ENCODE measurements at regions not wholly inside any gene's neighbourhood (a gene's known extent, or its start where the extent isn't known, plus 50 kb on each side); places are given as distances from the start of the nearest gene placed in this dataset.

GRCh38 chr13:31069808-31070534, 91.7 kb downstream of the HSPH1 start:
- no peak overlapping the region for H3K9ac ChIP-seq (ENCODE audit: control insufficient read depth, insufficient read depth, low read length)
- in situ Hi-C loops (cut with MboI) (no loop called here), intact Hi-C loops (cut with micrococcal nuclease; ENCODE audit: unreplicated experiment) (no loop called here)
- ChIA-PET SMC1A (ENCODE audit: uncharacterized antibody, unreplicated experiment) (no interaction called here), POLR2A (interaction anchor here (0.6 kb wide), 1 partner anchor 41 kb away, joined by 3 read pairs; no protein-coding TSS in a partner anchor), CTCF (interaction anchor here (1.2 kb wide), 1 partner anchor 25 kb away, joined by 4 read pairs; no protein-coding TSS in a partner anchor), RAD21 (ENCODE audit: unreplicated experiment) (no interaction called here)
- WGBS (ENCODE audit: insufficient coverage, insufficient replicate concordance, low lambda C conversion rate, missing lambda C conversion rate): 51% methylated on average over 4 of the region's 4 CpGs
- H3K4me1 ChIP-seq (ENCODE audit: control insufficient read depth, insufficient read depth, low read length): peaks cover 22% of the 10 kb centered on the region
- TF ChIP-seq ZZZ3 (IDR thresholded peaks at IDR 0.05; ENCODE audit: control insufficient read depth, insufficient read length, low read depth): no peak
- no peak for TF ChIP-seq MTA3 (IDR thresholded peaks at IDR 0.05; ENCODE audit: borderline replicate concordance, low read length)
- TF ChIP-seq ASH2L (IDR thresholded peaks at IDR 0.05; ENCODE audit: borderline replicate concordance, low read depth): no peak
- no peak for TF ChIP-seq MEF2A (IDR thresholded peaks at IDR 0.05; ENCODE audit: insufficient read depth, low read depth, low read length)
- TF ChIP-seq KLF5 (IDR thresholded peaks at IDR 0.05; ENCODE audit: partially characterized antibody): no peak
- TF ChIP-seq SUPT20H (IDR thresholded peaks at IDR 0.05; ENCODE audit: borderline replicate concordance, control insufficient read depth, low read depth, low read length): no peak
- no peaks in the 10 kb centered on the region for H3K79me2 ChIP-seq (ENCODE audit: control insufficient read depth, insufficient read depth, low read length)
- DNase-seq (ENCODE audit: low read depth, low spot score) (no peak), FAIRE-seq (no peak), ATAC-seq (no peak)
- H3K4me3 ChIP-seq: no peak overlapping the region
- H3K36me3 ChIP-seq (ENCODE audit: control insufficient read depth in 2 of 2, insufficient read depth in 2 of 2, low read length in 1 of 2): no peaks in the 10 kb centered on the region
- no peak overlapping the region for H2AFZ ChIP-seq (ENCODE audit: control insufficient read depth, low read depth, low read length)
- no peaks in the 10 kb centered on the region for H4K20me1 ChIP-seq (ENCODE audit: control insufficient read depth, insufficient read depth)
- BruUV-seq (replicated peaks): no TSS peak
- H3K27me3 ChIP-seq (replicated peaks in 1 of 2; ENCODE audit: control insufficient read depth in 2 of 2, insufficient read depth in 2 of 2, low read length in 1 of 2): no peaks in the 10 kb centered on the region
- H3K9me3 ChIP-seq (replicated peaks; ENCODE audit: control insufficient read depth, insufficient read depth, low read length): no peaks in the 10 kb centered on the region
- H3K27ac ChIP-seq (ENCODE audit: control insufficient read depth, insufficient read depth): no peak overlapping the region
- no peak overlapping the region for H3K4me2 ChIP-seq (ENCODE audit: control insufficient read depth, insufficient read depth)

- 68% methylated on average over 4 of the region's 4 CpGs for WGBS (ENCODE audit: insufficient coverage, insufficient replicate concordance, low lambda C conversion rate, missing lambda C conversion rate)
- peaks cover 5% of the 10 kb centered on the region for H3K4me1 ChIP-seq (ENCODE audit: control insufficient read depth, insufficient read depth, low read length)
- no TSS peak for BruUV-seq (replicated peaks)
- TF ChIP-seq RBBP5 (conservative IDR thresholded peaks at IDR 0.05) (no peak), ZBED1 (IDR thresholded peaks at IDR 0.05; ENCODE audit: borderline replicate concordance) (no peak), TAF1 (IDR thresholded peaks at IDR 0.05; ENCODE audit: borderline replicate concordance, low read depth, low read length) (no peak), ZSCAN29 (IDR thresholded peaks at IDR 0.05) (no peak), ZNF592 (IDR thresholded peaks at IDR 0.05) (no peak), PAX8 (IDR thresholded peaks at IDR 0.05) (no peak), BCL3 (IDR thresholded peaks at IDR 0.05; ENCODE audit: borderline replicate concordance, insufficient read depth, low read depth, low read length, poor library complexity, severe bottlenecking) (no peak)
These were observed 93.6 kb downstream of the HSPH1 start for GRCh38 chr13:31068119-31068423.

More at GRCh38 chr13:31068119-31068423, 93.6 kb downstream of the HSPH1 start:
- ChIA-PET CTCF (no interaction called here), RAD21 (ENCODE audit: unreplicated experiment) (no interaction called here), POLR2A (no interaction called here), SMC1A (ENCODE audit: uncharacterized antibody, unreplicated experiment) (interaction anchor here (0.7 kb wide), 1 partner anchor 47 kb away, joined by 4 read pairs; no protein-coding TSS in a partner anchor)
- no peak overlapping the region for H3K4me2 ChIP-seq (ENCODE audit: control insufficient read depth, insufficient read depth)
- FAIRE-seq (no peak), DNase-seq (ENCODE audit: low read depth, low spot score) (no peak), ATAC-seq (no peak)
- intact Hi-C loops (cut with micrococcal nuclease; ENCODE audit: unreplicated experiment) (no loop called here), in situ Hi-C loops (cut with MboI) (no loop called here)
- no peaks in the 10 kb centered on the region for H4K20me1 ChIP-seq (ENCODE audit: control insufficient read depth, insufficient read depth)
- no peak overlapping the region for H3K4me3 ChIP-seq
- no peaks in the 10 kb centered on the region for H3K27me3 ChIP-seq (replicated peaks in 1 of 2; ENCODE audit: control insufficient read depth in 2 of 2, insufficient read depth in 2 of 2, low read length in 1 of 2)
- H3K9me3 ChIP-seq (replicated peaks; ENCODE audit: control insufficient read depth, insufficient read depth, low read length): peaks cover 3% of the 10 kb centered on the region; the same call in 1 of the 3 replicates
- H3K27ac ChIP-seq (ENCODE audit: control insufficient read depth, insufficient read depth): no peak overlapping the region
- H2AFZ ChIP-seq (ENCODE audit: control insufficient read depth, low read depth, low read length): no peak overlapping the region
- H3K79me2 ChIP-seq (ENCODE audit: control insufficient read depth, insufficient read depth, low read length): no peaks in the 10 kb centered on the region
- no peak overlapping the region for H3K9ac ChIP-seq (ENCODE audit: control insufficient read depth, insufficient read depth, low read length)
- H3K36me3 ChIP-seq (ENCODE audit: control insufficient read depth in 2 of 2, insufficient read depth in 2 of 2, low read length in 1 of 2): no peaks in the 10 kb centered on the region

Data from GM12878 (cell line).